Colonic mucosa (tissue), 4 donors: ENCODE measurements at regions not wholly inside any gene's neighbourhood (a gene's known extent, or its start where the extent isn't known, plus 50 kb on each side); places are given as distances from the start of the nearest gene placed in this dataset.
"Not testable (repeated sequence)": the region's sequence is repeated elsewhere in the genome, so short reads cannot be mapped to it uniquely, and the experiment has no call there.

Experiments
- DNase-seq: peaks from one replicate; pipeline ENCODE4 v3.0.0-alpha.2; 2020
- H3K27ac ChIP-seq: fragments of 200-600 bp; one replicate; pipeline ENCODE4 v1.8.0; 2021
- H3K27me3 ChIP-seq: fragments of 200-600 bp; one replicate; pipeline ENCODE4 v1.8.0; 2021
- H3K36me3 ChIP-seq: fragments of 200-600 bp; one replicate; pipeline ENCODE4 v1.8.0; 2021
- H3K4me1 ChIP-seq: fragments of 200-600 bp; one replicate; pipeline ENCODE4 v1.8.0; 2021; ENCODE audit warnings: mild to moderate bottlenecking
- H3K4me3 ChIP-seq: fragments of 200-600 bp; one replicate; pipeline ENCODE4 v1.8.0; 2021
- H3K9ac ChIP-seq, 2 donors: one replicate each; pipeline ENCODE4 v1.7.0; 2013; ENCODE audit warnings: control low read depth in 2 of 2, low read depth in 2 of 2, low read length in 2 of 2
- H3K9me3 ChIP-seq: fragments of 200-600 bp; one replicate; pipeline ENCODE4 v1.8.0; 2021
- intact Hi-C: fragments of 100-400 bp; cut with DNase I; formaldehyde crosslinking; loops from one replicate; pipeline ENCODE4 v1.14.1; 2022
- TF ChIP-seq, protein P1 (sequence below): fragments of 200-600 bp; IDR thresholded peaks from one replicate; pipeline ENCODE4 v1.8.0; 2022; ENCODE audit warnings: antibody characterized with exemption, mild to moderate bottlenecking
- donor health status: healthy.
- donor health status: DM: no; HTN: no; CAD: no.
- donor health status: DM: no; HTN: no; CAD: no.

DNA sequence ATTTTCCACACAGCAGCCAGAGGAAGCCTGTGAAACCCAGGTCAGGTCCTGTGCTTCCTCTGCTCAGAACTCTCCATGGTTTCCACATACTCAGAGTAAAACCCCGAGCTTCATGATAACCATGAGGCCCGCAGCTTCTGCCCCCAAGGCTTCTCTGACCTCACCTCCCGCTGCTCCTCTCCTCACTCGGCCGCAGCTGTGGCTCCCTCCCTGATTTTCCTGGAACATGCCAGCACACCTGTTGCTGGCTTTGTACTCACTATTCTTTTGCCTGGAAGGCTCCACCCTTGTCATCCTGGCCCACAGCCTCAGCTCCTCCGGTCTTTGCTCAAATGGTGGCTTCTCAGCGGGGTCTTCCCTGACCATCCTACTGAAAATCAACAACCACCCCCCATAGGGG is 341.7 kb downstream of the PREX1 start:
- Histone ChIP-seq H3K27ac (no peak overlapping the region), H3K9me3 (no peaks in the 10 kb centered on the region), H3K27me3 (no peaks in the 10 kb centered on the region), H3K9ac (no peak overlapping the region), H3K36me3 (no peaks in the 10 kb centered on the region), H3K4me1 (no peaks in the 10 kb centered on the region), H3K4me3 (no peak overlapping the region)
- TF ChIP-seq, protein P1, sequence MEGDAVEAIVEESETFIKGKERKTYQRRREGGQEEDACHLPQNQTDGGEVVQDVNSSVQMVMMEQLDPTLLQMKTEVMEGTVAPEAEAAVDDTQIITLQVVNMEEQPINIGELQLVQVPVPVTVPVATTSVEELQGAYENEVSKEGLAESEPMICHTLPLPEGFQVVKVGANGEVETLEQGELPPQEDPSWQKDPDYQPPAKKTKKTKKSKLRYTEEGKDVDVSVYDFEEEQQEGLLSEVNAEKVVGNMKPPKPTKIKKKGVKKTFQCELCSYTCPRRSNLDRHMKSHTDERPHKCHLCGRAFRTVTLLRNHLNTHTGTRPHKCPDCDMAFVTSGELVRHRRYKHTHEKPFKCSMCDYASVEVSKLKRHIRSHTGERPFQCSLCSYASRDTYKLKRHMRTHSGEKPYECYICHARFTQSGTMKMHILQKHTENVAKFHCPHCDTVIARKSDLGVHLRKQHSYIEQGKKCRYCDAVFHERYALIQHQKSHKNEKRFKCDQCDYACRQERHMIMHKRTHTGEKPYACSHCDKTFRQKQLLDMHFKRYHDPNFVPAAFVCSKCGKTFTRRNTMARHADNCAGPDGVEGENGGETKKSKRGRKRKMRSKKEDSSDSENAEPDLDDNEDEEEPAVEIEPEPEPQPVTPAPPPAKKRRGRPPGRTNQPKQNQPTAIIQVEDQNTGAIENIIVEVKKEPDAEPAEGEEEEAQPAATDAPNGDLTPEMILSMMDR, result no peak
- peak; percentile 4 for DNase-seq
- intact Hi-C loops, result no loop called here

DNA sequence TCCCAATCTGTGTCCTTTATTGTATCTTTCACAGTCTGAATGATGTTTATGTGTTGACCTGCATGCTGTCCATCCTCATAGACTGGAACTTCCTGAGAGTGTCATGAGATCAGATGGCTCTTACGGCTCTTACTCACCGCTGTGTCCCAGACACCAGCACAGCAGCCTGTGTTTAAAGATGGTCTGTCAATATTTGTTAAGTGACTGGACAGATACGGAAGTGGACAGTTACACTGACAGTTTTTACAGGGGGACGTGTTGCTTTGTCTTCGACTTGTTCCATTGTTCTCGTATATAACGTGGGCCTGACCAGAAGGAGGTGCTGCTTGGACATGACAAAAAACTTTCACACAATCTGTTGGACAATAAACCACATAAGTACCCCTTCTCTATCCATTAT is 342.6 kb downstream of the PREX1 start:
- intact Hi-C loops, H3K27ac ChIP-seq, H3K9me3 ChIP-seq, H3K4me3 ChIP-seq, H3K36me3 ChIP-seq, H3K27me3 ChIP-seq, H3K4me1 ChIP-seq, H3K9ac ChIP-seq: not testable (repeated sequence)
- DNase-seq, result peak; percentile 11

DNA sequence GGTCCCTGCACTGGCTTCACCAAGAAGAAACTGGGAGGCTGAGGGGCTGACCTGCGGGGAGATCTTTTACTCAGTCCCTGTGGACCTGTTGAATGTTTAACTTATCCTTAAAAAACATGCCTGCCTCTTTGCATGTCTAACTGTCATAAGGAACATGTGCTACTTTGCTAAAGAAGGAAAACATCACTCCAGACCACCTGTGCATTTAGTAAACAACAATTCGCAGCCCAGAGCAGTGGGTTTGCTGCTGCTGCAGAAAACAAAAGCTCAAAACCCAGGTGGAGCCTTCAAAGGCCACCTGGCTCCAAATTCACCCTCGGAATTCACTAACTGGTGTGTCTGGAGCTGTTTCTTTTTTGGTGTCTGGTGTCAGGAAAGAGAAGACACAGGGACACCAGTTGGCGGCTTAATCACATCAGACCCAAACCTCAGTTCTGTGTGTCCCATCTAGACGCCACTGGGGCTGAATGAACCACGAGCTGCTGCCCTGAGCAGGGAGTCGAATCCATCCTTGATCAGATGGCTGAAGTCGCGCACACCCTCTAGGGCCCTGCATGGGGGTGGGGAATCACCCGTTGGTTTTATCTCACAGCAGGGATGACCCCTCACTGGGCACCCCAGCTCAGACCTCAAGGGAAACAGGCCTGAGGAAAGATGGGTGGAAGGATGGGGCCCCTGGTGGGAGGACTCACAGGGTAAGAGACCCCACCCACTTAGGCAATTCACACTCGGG is 344.3 kb downstream of the PREX1 start:
- TF ChIP-seq, protein P1, result no peak
- no peaks in the 10 kb centered on the region for H3K4me1 ChIP-seq
- no peaks in the 10 kb centered on the region for H3K27me3 ChIP-seq
- no peak overlapping the region for H3K27ac ChIP-seq
- no peak overlapping the region for H3K4me3 ChIP-seq
- no peaks in the 10 kb centered on the region for H3K36me3 ChIP-seq
- no peak overlapping the region for H3K9ac ChIP-seq
- H3K9me3 ChIP-seq, result no peaks in the 10 kb centered on the region
- intact Hi-C loops, result no loop called here
- DNase-seq, result peak; percentile 15

- Histone ChIP-seq H3K9me3 (no peaks in the 10 kb centered on the region), H3K4me3 (no peak overlapping the region), H3K36me3 (no peaks in the 10 kb centered on the region), H3K4me1 (no peaks in the 10 kb centered on the region), H3K27ac (no peak overlapping the region), H3K27me3 (no peaks in the 10 kb centered on the region), H3K9ac (no peak overlapping the region)
- intact Hi-C loops, result no loop called here
- no peak for DNase-seq
- TF ChIP-seq, protein P1, result no peak
These were observed 345.0 kb downstream of the PREX1 start for GRCh38 chr20:48482790-48483189.

DNA sequence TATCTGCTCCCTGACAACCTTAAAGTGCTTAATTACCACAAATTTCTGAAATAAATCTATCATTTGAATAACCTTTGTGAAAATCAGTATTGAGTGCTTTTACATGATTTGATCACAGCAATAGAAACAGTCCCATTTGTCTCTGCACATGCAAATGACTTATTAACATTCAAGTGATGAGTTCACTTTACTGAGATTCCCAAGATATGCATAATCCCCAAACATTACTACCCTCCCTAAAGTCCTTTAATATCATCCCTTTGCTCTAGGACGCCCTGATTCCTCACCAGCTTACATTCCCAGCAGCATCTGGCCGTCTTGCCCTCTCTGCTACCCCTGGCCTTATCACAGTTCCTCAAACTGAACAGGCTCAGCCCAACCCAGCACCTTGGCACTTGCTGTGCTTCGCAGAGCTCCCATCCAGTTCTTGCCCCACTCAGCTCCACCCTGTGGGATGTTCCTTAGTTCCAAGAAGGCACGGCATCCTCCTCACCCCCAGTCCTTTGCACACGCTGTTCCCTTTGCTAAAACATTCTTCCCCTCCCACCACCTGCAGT is 347.5 kb downstream of the PREX1 start:
- no peak for DNase-seq
- H3K27me3 ChIP-seq, result no peaks in the 10 kb centered on the region
- TF ChIP-seq, protein P1, result no peak
- no peak overlapping the region for H3K4me3 ChIP-seq
- intact Hi-C loops, result no loop called here
- no peak overlapping the region for H3K27ac ChIP-seq
- no peaks in the 10 kb centered on the region for H3K9me3 ChIP-seq
- H3K36me3 ChIP-seq, result no peaks in the 10 kb centered on the region
- H3K9ac ChIP-seq, result no peak overlapping the region
- H3K4me1 ChIP-seq, result no peaks in the 10 kb centered on the region
